ENCODE measurements at regions not wholly inside any gene's neighbourhood (a gene's known extent, or its start where the extent isn't known, plus 50 kb on each side); places are given as distances from the start of the nearest gene placed in this dataset.
A peak's percentile ranks its signal among the peaks of the same experiment; 100 is the strongest.

- DNase-seq (ENCODE audit: low spot score) (peak; percentile 69), ATAC-seq (peak; percentile 83 to 91)
- peaks cover 10% of the 10 kb centered on the region for H3K36me3 Mint-ChIP-seq
- H3K4me3 Mint-ChIP-seq: peak overlapping the region; percentile 70
- peaks cover 5 to 12% of the 10 kb centered on the region in 2 donors for H3K4me1 Mint-ChIP-seq (ENCODE audit: low read depth in 2 of 2)
- peaks cover 9 to 15% of the 10 kb centered on the region in 2 donors for H3K27me3 Mint-ChIP-seq
- peak overlapping the region; percentile 38 to 86 for H3K27ac Mint-ChIP-seq
- peaks cover 4% of the 10 kb centered on the region for H3K9me3 Mint-ChIP-seq
These were observed 1638.5 kb upstream of the C9orf72 start for GRCh38 chr9:29211580-29212396.

- peak overlapping the region; percentile 86 for H3K4me3 Mint-ChIP-seq
- DNase-seq (ENCODE audit: low spot score) (no peak), ATAC-seq (peak; percentile 43 to 60)
- H3K27ac Mint-ChIP-seq: peak overlapping the region; percentile 69 to 90
- H3K27me3 Mint-ChIP-seq: peaks cover 9 to 15% of the 10 kb centered on the region in 2 donors
- H3K36me3 Mint-ChIP-seq: peaks cover 10% of the 10 kb centered on the region
- peaks cover 5 to 12% of the 10 kb centered on the region in 2 donors for H3K4me1 Mint-ChIP-seq (ENCODE audit: low read depth in 2 of 2)
- peaks cover 4% of the 10 kb centered on the region for H3K9me3 Mint-ChIP-seq
These were observed 1639.4 kb upstream of the C9orf72 start for GRCh38 chr9:29212397-29213387.

DNA sequence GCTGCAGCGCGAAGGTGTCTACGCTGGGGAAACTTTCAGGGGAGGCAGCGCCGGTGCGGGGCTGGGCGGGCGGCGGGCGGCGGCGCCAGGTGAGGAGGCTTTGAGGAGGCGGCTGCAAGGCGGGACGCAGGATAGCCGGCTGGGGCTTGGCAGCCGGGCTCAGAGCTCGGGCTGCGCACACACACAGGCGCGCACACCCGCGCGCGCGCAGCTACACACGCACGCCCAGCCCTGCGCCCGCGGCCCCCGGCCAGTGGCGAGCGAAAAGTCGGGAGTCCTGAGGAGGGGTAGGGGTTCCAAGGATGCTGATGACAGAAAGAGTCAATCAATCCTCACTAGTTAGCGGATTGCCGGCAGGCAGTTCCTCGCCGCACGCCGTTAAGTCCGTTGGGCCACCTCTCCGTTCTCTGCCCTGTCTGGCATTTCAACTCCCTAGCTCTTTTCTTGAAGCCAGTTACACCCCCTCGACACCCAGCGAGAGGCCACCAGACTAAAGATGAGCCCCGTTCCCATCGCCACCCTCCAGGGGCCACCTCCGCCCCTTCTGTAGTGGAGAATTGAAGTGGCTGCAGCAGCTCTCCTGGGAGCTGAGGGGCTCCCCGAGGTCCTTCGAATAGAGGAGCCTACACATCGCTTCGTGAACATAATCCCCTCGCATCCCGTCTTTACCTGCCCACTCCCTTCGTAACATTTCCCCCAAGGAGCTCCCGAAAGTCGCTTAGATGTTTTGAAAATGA, 1640.3 kb upstream of the C9orf72 start, which contains the start of gene LINGO2:
Gene LINGO2 (minus strand): TSS at position 185 of the 737 bp plus-strand sequence.
- no peak for DNase-seq (ENCODE audit: low spot score)
- Mint-ChIP-seq H3K4me1 (ENCODE audit: low read depth in 2 of 2) (peaks cover 5 to 12% of the 10 kb centered on the region in 2 donors), H3K27ac (peak within 1 kb of the TSS; percentile 69 to 90), H3K36me3 (peaks cover 10% of the 10 kb centered on the region), H3K27me3 (peaks cover 9 to 15% of the 10 kb centered on the region in 2 donors), H3K9me3 (peaks cover 4% of the 10 kb centered on the region), H3K4me3 (peak within 1 kb of the TSS; percentile 86)
- peak; percentile 57 to 59 for ATAC-seq

- H3K4me3 Mint-ChIP-seq: peak overlapping the region; percentile 73
- ATAC-seq (no peak), DNase-seq (ENCODE audit: low spot score) (no peak)
- H3K9me3 Mint-ChIP-seq: peaks cover 4% of the 10 kb centered on the region
- peak overlapping the region in 1 of 2 donors; percentile 76 for H3K27ac Mint-ChIP-seq
- H3K36me3 Mint-ChIP-seq: peaks cover 10% of the 10 kb centered on the region
- H3K27me3 Mint-ChIP-seq: peaks cover 9 to 15% of the 10 kb centered on the region in 2 donors
- peaks cover 5 to 12% of the 10 kb centered on the region in 2 donors for H3K4me1 Mint-ChIP-seq (ENCODE audit: low read depth in 2 of 2)
These were observed 1640.9 kb upstream of the C9orf72 start for GRCh38 chr9:29214154-29214689.

DNA sequence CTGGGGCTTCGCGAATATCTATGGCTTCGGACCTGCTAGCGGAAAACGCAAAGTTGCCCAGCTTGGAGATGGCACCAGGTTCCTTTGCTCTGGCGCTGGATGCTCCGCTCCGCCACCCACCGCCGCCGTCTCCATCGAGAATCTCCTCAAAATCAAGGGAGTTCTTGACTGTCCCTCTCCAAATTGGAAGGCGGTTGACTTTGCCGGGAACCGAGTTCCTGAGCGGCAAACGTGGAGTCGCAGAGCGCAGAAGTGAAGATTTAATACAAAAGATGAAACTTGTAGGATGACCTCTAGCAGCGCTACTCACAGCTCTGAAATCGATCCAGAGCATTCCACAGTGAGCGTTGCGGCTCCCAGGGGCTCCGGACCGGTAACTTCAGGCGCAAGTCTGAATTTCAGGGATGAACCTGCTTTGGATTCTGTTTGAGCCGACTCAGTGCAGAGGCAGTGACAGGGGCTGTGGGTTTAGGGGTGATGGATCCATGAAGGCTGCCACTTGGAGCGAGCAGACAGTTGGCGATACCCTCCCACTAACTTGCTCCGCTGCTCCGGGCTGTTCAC, 1641.5 kb upstream of the C9orf72 start:
- ATAC-seq (no peak), DNase-seq (ENCODE audit: low spot score) (no peak)
- Mint-ChIP-seq H3K36me3 (peaks cover 10% of the 10 kb centered on the region), H3K27me3 (peaks cover 9 to 15% of the 10 kb centered on the region in 2 donors), H3K27ac (no peak overlapping the region), H3K9me3 (peaks cover 4% of the 10 kb centered on the region), H3K4me3 (peak overlapping the region; percentile 73), H3K4me1 (ENCODE audit: low read depth in 2 of 2) (peaks cover 5 to 12% of the 10 kb centered on the region in 2 donors)

DNA sequence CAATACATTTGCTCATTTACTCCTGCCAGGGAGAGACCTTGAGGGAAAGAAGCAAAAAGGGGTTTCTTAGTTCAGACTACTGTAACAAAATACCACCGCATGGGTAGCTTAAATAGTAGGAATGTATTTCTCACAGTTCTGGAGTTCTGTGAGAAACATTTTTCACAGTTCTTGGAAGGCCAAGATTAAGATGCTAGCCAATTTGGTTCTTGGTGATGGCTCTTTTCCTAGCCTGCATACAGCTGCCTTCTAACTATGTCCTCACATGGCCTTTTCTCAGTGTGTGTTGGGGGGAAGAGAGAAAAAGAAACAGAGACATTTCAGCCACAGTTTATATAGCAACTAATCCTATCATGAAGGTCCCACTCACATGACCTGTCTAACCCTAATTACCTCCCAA, 1644.7 kb upstream of the C9orf72 start:
- DNase-seq (ENCODE audit: low spot score) (no peak), ATAC-seq (no peak)
- Mint-ChIP-seq H3K9me3 (peaks cover 4% of the 10 kb centered on the region), H3K4me1 (ENCODE audit: low read depth in 2 of 2) (peaks cover 0 to 3% of the 10 kb centered on the region in 2 donors), H3K4me3 (no peak overlapping the region), H3K27ac (no peak overlapping the region), H3K27me3 (peaks cover 0 to 9% of the 10 kb centered on the region in 2 donors), H3K36me3 (no peaks in the 10 kb centered on the region)

DNA sequence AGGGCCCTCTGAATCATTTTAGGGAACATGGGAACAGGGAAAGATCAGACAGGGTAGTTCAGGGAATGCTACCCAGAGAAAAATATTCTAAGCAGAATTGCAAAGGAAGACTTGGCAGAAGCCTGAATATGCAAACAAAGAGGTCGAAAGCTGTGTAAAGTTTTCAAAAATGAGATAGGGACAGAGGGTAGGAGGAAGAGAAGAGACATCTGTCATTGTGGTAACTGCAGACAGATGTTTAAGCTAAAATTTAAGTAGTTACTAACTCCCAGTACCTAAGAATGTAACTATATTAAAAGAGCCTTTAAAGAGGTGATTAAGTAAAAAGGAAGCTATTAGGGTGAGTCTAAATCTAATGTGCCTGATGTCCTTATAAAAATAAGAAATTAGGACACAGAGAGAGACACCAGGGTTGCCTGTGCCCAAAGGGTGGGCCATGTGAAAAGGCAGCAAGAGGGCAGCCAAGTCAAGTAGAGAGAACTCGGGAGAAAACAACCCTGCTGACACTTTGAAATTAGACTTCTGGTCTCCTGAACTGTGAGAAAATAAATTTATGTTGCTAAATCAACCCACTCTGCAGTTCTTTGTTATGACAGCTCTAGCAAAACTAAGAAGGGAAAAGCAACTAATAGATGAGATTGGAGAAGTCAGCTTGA, 1647.4 kb upstream of the C9orf72 start:
- Mint-ChIP-seq H3K27ac (no peak overlapping the region), H3K27me3 (no peaks in the 10 kb centered on the region), H3K36me3 (no peaks in the 10 kb centered on the region), H3K4me1 (ENCODE audit: low read depth in 2 of 2) (no peaks in the 10 kb centered on the region), H3K9me3 (peaks cover 7% of the 10 kb centered on the region), H3K4me3 (no peak overlapping the region)
- no peak for ATAC-seq
- DNase-seq (ENCODE audit: low spot score): no peak

- no peak for DNase-seq (ENCODE audit: low spot score)
- H3K9me3 Mint-ChIP-seq: peaks cover 7% of the 10 kb centered on the region
- no peak for ATAC-seq
- no peaks in the 10 kb centered on the region for H3K4me1 Mint-ChIP-seq (ENCODE audit: low read depth in 2 of 2)
- H3K4me3 Mint-ChIP-seq: no peak overlapping the region
- no peaks in the 10 kb centered on the region for H3K27me3 Mint-ChIP-seq
- H3K27ac Mint-ChIP-seq: no peak overlapping the region
- peaks cover 7% of the 10 kb centered on the region for H3K36me3 Mint-ChIP-seq
These were observed 1655.3 kb upstream of the C9orf72 start for GRCh38 chr9:29228558-29228957.

GRCh38 chr9:29230931-29231330, 1657.7 kb upstream of the C9orf72 start:
- no peak overlapping the region for H3K4me3 Mint-ChIP-seq
- no peak overlapping the region for H3K27ac Mint-ChIP-seq
- no peak for DNase-seq (ENCODE audit: low spot score)
- H3K9me3 Mint-ChIP-seq: peaks cover 4% of the 10 kb centered on the region
- no peak for ATAC-seq
- H3K27me3 Mint-ChIP-seq: no peaks in the 10 kb centered on the region
- H3K4me1 Mint-ChIP-seq (ENCODE audit: low read depth in 2 of 2): no peaks in the 10 kb centered on the region
- peaks cover 7% of the 10 kb centered on the region for H3K36me3 Mint-ChIP-seq

GRCh38 chr9:29233193-29233592, 1659.9 kb upstream of the C9orf72 start:
- no peak for ATAC-seq
- no peak for DNase-seq (ENCODE audit: low spot score)
- Mint-ChIP-seq H3K27ac (no peak overlapping the region), H3K4me3 (no peak overlapping the region), H3K4me1 (ENCODE audit: low read depth in 2 of 2) (no peaks in the 10 kb centered on the region), H3K9me3 (peaks cover 4% of the 10 kb centered on the region), H3K36me3 (peaks cover 7% of the 10 kb centered on the region), H3K27me3 (no peaks in the 10 kb centered on the region)

GRCh38 chr9:29241320-29241719, 1668.0 kb upstream of the C9orf72 start:
- ATAC-seq: no peak
- H3K9me3 Mint-ChIP-seq: peaks cover 4% of the 10 kb centered on the region
- DNase-seq (ENCODE audit: low spot score): no peak
- no peak overlapping the region for H3K4me3 Mint-ChIP-seq
- no peaks in the 10 kb centered on the region for H3K27me3 Mint-ChIP-seq
- no peaks in the 10 kb centered on the region for H3K4me1 Mint-ChIP-seq (ENCODE audit: low read depth in 2 of 2)
- no peak overlapping the region for H3K27ac Mint-ChIP-seq
- no peaks in the 10 kb centered on the region for H3K36me3 Mint-ChIP-seq

DNA sequence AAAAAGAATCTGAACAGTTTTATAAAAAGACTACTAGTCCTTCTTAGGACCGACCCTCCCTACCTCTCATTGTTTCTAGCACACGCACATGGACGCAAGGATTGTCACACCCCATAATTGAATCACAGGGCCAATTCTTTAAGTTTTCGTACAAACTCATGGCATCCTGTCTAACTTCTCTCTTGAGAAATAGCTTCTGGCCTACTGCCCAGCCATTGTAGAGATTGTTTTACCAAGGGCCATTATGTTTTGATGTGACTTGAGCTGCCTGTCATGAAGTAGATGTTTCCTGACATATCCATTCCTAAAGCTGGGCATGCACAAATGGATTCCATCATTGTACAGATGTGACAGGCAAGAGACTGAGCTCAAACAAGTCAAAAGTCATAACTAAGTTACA, 1672.1 kb upstream of the C9orf72 start:
- ATAC-seq: no peak
- Mint-ChIP-seq H3K36me3 (no peaks in the 10 kb centered on the region), H3K27me3 (no peaks in the 10 kb centered on the region), H3K27ac (no peak overlapping the region), H3K9me3 (no peaks in the 10 kb centered on the region), H3K4me1 (ENCODE audit: low read depth in 2 of 2) (no peaks in the 10 kb centered on the region), H3K4me3 (no peak overlapping the region)
- no peak for DNase-seq (ENCODE audit: low spot score)

Measured in natural killer cell treated with Interleukin-12 subunit alpha and Interleukin-12 subunit beta and Interleukin-15 and Interleukin-18, amount 100 ng/mL, for 72 hours (primary cell).